K562 (cell line): ENCODE measurements at regions not wholly inside any gene's neighbourhood (a gene's known extent, or its start where the extent isn't known, plus 50 kb on each side); places are given as distances from the start of the nearest gene placed in this dataset.

Experiments used
- ATF3 ChIP-seq, 2 experiments: fragments of 450-650 bp in 1 of 2; sonication (generic) in 1 of 2; formaldehyde crosslinking in 1 of 2; IDR thresholded peaks in 1 of 2; conservative IDR thresholded peaks in 1 of 2; 2 replicates each; pipeline versions ENCODE4 v1.6.1 to v1.8.1; 2016 to 2023; ENCODE audit warnings: mild to moderate bottlenecking in 2 of 2, moderate library complexity in 2 of 2, inconsistent platforms in 1 of 2, missing genetic modification reagents in 1 of 2
- CBX5 ChIP-seq: IDR thresholded peaks from 2 replicates; pipeline ENCODE4 v1.6.1; 2014; ENCODE audit warnings: low read depth, borderline replicate concordance
- CTCF ChIP-seq, 3 experiments: IDR thresholded peaks in 2 of 3; conservative IDR thresholded peaks in 1 of 3; 2 replicates each; pipeline ENCODE4 v1.5.1; 2011 to 2012; ENCODE audit warnings: low read length in 3 of 3, mild to moderate bottlenecking in 3 of 3, control low read depth in 2 of 3, improper control_type of control experiment in 1 of 3, inconsistent platforms in 1 of 3, low read depth in 1 of 3, mixed read lengths in 1 of 3, moderate library complexity in 1 of 3; ENCODE audit not compliant: insufficient read depth in 2 of 3
- EP300 ChIP-seq: IDR thresholded peaks from 2 replicates; pipeline ENCODE4 v1.6.1; 2012; ENCODE audit warnings: low read length, improper control_type of control experiment
- EZH2 ChIP-seq: IDR thresholded peaks from 2 replicates; pipeline ENCODE4 v1.6.1; 2012; ENCODE audit warnings: low read depth, mild to moderate bottlenecking, inconsistent platforms, low read length, borderline replicate concordance
- L3MBTL2 ChIP-seq: fragments of 450-650 bp; IDR thresholded peaks from 2 replicates; pipeline ENCODE4 v1.6.1; 2016; ENCODE audit warnings: mild to moderate bottlenecking, moderate library complexity
- MAX ChIP-seq: sonication (generic); formaldehyde crosslinking; IDR thresholded peaks from 2 replicates; pipeline ENCODE4 v1.9.0; 2022; ENCODE audit warnings: mild to moderate bottlenecking, missing genetic modification reagents
- NFRKB ChIP-seq: fragments of 450-650 bp; IDR thresholded peaks from 2 replicates; pipeline ENCODE4 v1.6.1; 2016; ENCODE audit warnings: low read depth
- NR1H2 ChIP-seq: sonication (generic); formaldehyde crosslinking; IDR thresholded peaks from 2 replicates; pipeline ENCODE4 v1.4.0; 2020; ENCODE audit warnings: mild to moderate bottlenecking, missing genetic modification reagents
- POLR3A ChIP-seq: IDR thresholded peaks from 2 replicates; pipeline ENCODE4 v1.6.1; 2011; ENCODE audit warnings: borderline replicate concordance, mild to moderate bottlenecking, moderate library complexity; ENCODE audit not compliant: insufficient read length, insufficient read depth; ENCODE audit errors: extremely low read depth
- PTRF ChIP-seq: fragments of 450-650 bp; IDR thresholded peaks from 2 replicates; pipeline ENCODE4 v1.6.1; 2016; ENCODE audit warnings: mild to moderate bottlenecking, missing genetic modification characterization, missing compliant biosample characterization
- ZNF212 ChIP-seq: fragments of 450-650 bp; formaldehyde crosslinking; IDR thresholded peaks from 2 replicates; pipeline ENCODE4 v1.4.0; 2020; ENCODE audit warnings: mild to moderate bottlenecking
- ZNF408 ChIP-seq: fragments of 250-450 bp; sonication (Bioruptor Pico); IDR thresholded peaks from 2 replicates; pipeline ENCODE4 v1.4.0; 2020; ENCODE audit warnings: low read depth, mild to moderate bottlenecking, moderate library complexity

GRCh38 chr2:194700116-194700515 is 956.9 kb upstream of the SLC39A10 start:
- TF ChIP-seq EP300 (no peak), MAX (no peak), NFRKB (no peak), POLR3A (no peak), EZH2 (no peak), CTCF (IDR thresholded peaks at IDR 0.05 in 2 of 3, conservative IDR thresholded peaks at IDR 0.05 in 1 of 3; ENCODE audit: insufficient read depth in 2 of 3, low read depth in 1 of 3, low read length in 3 of 3) (no peak), PTRF (no peak), CBX5 (no peak), ZNF408 (CRISPR knock-in tag) (no peak), ZNF212 (CRISPR knock-in tag) (no peak), NR1H2 (no peak), L3MBTL2 (no peak), ATF3 (IDR thresholded peaks at IDR 0.05) (no peak), ATF3 (CRISPR knock-in tag; conservative IDR thresholded peaks at IDR 0.05) (no peak)
